ENCODE measurements at regions not wholly inside any gene's neighbourhood (a gene's known extent, or its start where the extent isn't known, plus 50 kb on each side); places are given as distances from the start of the nearest gene placed in this dataset.
"Not testable (repeated sequence)": the region's sequence is repeated elsewhere in the genome, so short reads cannot be mapped to it uniquely, and the experiment has no call there.

DNA sequence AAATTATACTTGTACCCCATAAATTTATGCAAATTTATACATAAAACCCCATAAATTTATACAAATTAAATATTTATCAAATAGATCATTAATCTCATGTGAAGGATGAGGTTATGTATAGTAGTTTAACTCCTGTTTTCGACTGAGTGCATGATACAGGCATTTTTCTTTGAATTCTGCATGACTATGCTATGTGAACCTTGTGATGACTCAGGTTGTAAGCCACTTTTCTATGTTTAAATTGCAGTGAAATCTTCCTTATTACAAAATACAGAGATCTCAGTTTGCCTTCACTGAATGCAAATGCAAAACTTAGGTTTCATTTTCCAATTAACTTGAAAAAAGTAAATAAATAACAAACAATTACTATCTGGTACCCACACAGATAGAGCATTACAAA is 843.7 kb downstream of the CDH11 start:
- Histone ChIP-seq H3K9me3 (no peaks in the 10 kb centered on the region), H3K36me3 (no peaks in the 10 kb centered on the region), H3K4me3 (no peak overlapping the region), H3K27me3 (no peaks in the 10 kb centered on the region), H3K27ac (no peak overlapping the region), H3K4me1 (no peaks in the 10 kb centered on the region)
- DNase-seq (ENCODE audit: low spot score in 2 of 2) = no peak
- no peak for TF ChIP-seq CTCF (IDR thresholded peaks at IDR 0.05)
- intact Hi-C loops (cut with DNase I) = no loop called here

DNA sequence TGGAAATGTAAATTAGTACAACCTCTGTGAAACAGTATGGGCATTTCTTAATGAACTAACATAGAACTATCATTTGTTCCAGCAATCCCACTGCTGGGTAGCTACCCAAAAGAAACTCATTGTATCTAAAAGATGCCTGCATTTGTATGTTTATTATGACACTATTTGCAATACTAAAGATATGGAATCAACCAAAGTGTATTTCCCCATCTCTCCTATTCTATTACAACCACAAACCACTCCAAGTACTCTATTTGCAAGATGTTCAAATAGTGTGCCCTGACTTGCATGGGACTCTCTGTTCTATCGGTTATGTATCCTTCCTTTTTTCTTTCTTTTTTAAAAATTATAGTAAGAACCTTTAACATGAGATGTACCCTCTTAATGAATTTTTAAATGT is 845.2 kb downstream of the CDH11 start:
- no peaks in the 10 kb centered on the region for H3K36me3 ChIP-seq
- TF ChIP-seq CTCF (IDR thresholded peaks at IDR 0.05) = no peak
- no peak overlapping the region for H3K4me3 ChIP-seq
- no peaks in the 10 kb centered on the region for H3K27me3 ChIP-seq
- H3K4me1 ChIP-seq = no peaks in the 10 kb centered on the region
- DNase-seq (ENCODE audit: low spot score in 2 of 2) = no peak
- no peaks in the 10 kb centered on the region for H3K9me3 ChIP-seq
- no peak overlapping the region for H3K27ac ChIP-seq
- intact Hi-C loops (cut with DNase I) = no loop called here

DNA sequence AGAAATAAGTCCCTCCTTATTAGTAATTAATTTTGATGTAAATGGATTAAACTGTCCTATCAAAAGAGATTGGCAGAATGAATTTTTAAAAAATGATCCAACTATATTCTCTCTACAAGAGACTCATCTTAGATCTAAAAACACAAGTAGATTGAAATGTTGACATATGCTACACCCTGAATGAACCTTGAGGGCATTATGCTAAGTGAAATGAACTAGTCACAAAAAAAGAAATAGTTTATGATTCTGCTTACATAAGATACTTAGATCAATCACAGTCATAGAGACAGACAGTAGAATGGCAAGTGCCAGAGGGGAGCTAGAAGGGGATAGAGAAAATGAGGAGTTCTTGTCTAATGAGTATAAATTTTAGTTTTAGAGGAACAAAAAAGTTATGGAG is 849.8 kb downstream of the CDH11 start:
- TF ChIP-seq CTCF (IDR thresholded peaks at IDR 0.05) = no peak
- no peaks in the 10 kb centered on the region for H3K4me1 ChIP-seq
- H3K4me3 ChIP-seq = no peak overlapping the region
- intact Hi-C loops (cut with DNase I) = no loop called here
- no peak overlapping the region for H3K27ac ChIP-seq
- no peaks in the 10 kb centered on the region for H3K36me3 ChIP-seq
- H3K9me3 ChIP-seq = peaks cover 0 to 4% of the 10 kb centered on the region in 2 donors
- no peaks in the 10 kb centered on the region for H3K27me3 ChIP-seq
- no peak for DNase-seq (ENCODE audit: low spot score in 2 of 2)

DNA sequence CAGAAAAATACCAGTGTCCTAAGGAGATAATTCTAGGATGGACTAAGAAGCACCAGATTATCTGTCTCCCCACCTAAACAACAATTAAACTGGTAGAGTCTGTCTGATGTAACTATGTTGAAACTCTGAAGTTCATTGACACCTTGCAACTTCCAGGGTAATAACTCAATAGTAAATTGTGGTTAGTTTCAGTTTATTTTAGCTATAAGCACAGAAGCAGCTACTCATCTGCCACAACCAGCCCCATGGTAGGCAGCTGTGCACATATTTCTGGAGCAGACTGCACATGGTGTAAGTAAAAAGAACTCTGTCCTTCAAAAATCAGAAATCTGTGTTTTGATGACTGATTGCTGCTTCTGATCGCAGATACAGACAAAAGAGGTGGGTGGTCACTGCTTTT is 852.1 kb downstream of the CDH11 start:
- Histone ChIP-seq H3K4me1 (no peaks in the 10 kb centered on the region), H3K4me3 (no peak overlapping the region), H3K27me3 (no peaks in the 10 kb centered on the region), H3K36me3 (no peaks in the 10 kb centered on the region), H3K27ac (no peak overlapping the region), H3K9me3 (peaks cover 0 to 4% of the 10 kb centered on the region in 2 donors)
- no peak for TF ChIP-seq CTCF (IDR thresholded peaks at IDR 0.05)
- intact Hi-C loops (cut with DNase I) = no loop called here
- no peak for DNase-seq (ENCODE audit: low spot score in 2 of 2)

GRCh38 chr16:64265756-64266155 is 856.1 kb downstream of the CDH11 start:
- H3K4me1 ChIP-seq = no peaks in the 10 kb centered on the region
- H3K9me3 ChIP-seq = peaks cover 0 to 4% of the 10 kb centered on the region in 2 donors
- no peak for TF ChIP-seq CTCF (IDR thresholded peaks at IDR 0.05)
- intact Hi-C loops (cut with DNase I) = no loop called here
- no peak overlapping the region for H3K27ac ChIP-seq
- DNase-seq (ENCODE audit: low spot score in 2 of 2) = no peak
- no peak overlapping the region for H3K4me3 ChIP-seq
- H3K36me3 ChIP-seq = no peaks in the 10 kb centered on the region
- H3K27me3 ChIP-seq = no peaks in the 10 kb centered on the region

DNA sequence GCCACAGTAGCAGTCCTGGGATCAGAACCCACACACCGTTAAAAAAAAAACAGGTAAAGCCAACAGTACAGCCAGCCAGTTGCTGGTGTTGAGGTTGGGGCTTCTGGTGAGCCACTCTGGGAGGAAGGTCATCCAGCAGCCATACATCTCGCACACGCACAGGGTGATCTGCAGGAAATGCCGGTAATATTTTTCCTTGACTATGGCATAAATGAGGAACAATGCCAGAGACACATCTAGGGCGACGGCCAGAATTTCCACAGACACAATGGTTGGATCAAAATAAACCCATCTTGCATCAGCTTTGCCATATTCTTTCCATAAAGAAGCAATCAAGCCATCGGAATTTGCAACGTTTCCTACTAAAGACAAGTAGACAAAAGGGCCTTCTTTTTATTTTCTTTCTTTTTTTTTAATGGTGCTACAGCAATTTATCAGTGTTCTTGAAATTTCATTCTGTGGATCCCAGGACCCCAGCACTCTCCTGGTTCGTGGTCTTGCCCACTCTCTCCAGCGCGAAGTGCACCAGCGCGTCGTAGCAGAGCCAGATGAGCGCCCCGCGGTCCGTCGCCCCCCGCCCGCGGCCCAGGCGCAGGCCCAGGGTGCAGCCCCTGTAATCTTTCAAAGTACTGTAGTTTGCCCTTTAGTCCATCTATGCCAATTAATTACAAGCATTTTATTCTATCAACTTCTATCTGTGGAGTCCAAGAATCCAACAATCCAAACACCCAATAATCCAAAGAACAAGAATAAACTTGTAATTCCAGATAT is 861.0 kb downstream of the CDH11 start:
- H3K9me3 ChIP-seq; intact Hi-C loops (cut with DNase I); H3K36me3 ChIP-seq; H3K27ac ChIP-seq; H3K4me1 ChIP-seq; H3K27me3 ChIP-seq; H3K4me3 ChIP-seq; DNase-seq (ENCODE audit: low spot score in 2 of 2): not testable (repeated sequence)

Measured in ascending aorta (tissue), 2 donors.